Stimulated activated CD4-positive, alpha-beta T cell treated with anti-CD3 and anti-CD28 coated beads, Interleukin-1b, Interleukin-23, amount 100 ng/mL, for 4 hours (primary cell): ENCODE measurements at regions not wholly inside any gene's neighbourhood (a gene's known extent, or its start where the extent isn't known, plus 50 kb on each side); places are given as distances from the start of the nearest gene placed in this dataset.

Experiments used
- DNase-seq, 2 donors: peaks; one replicate each; pipeline ENCODE4 v3.0.0-alpha.2; 2020; ENCODE audit warnings: low read depth in 2 of 2

GRCh38 chr5:74155501-74155900 lies 485.0 kb downstream of the ENC1 start:
- DNase-seq, result no peak

GRCh38 chr5:74154526-74154925 lies 486.0 kb downstream of the ENC1 start:
- DNase-seq, result no peak

- no peak for DNase-seq
Observed at GRCh38 chr5:74153255-74153790, 487.2 kb downstream of the ENC1 start.

DNA sequence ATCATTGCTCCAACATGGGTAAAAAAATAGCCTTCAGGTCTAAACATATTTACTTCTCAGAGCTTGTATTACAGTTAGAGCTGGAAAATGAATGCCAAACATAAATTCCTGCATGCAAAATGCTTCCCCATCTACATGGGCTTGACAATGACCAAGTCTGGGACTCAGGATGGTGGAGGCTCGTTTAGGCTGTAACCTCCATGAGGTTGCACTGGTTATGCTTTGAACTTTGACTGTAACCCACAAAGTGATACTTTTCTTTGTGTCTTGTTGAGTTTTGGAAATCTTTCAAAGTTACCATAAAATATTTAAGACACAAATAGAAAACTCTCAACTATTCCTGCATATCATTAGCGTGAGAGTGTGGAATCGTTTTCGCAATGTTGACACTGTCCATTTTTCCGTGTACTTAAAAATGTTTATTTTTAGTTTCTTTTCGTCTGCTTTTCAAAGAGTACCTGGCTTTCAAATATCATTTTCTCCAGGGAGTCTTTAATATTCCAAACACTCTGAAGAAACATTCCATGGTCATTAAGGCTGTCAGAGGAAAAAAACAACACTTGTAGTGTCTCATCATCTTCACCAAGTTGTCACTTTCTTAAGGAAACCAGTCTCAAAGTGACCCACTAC lies 487.8 kb downstream of the ENC1 start:
- no peak for DNase-seq

DNA sequence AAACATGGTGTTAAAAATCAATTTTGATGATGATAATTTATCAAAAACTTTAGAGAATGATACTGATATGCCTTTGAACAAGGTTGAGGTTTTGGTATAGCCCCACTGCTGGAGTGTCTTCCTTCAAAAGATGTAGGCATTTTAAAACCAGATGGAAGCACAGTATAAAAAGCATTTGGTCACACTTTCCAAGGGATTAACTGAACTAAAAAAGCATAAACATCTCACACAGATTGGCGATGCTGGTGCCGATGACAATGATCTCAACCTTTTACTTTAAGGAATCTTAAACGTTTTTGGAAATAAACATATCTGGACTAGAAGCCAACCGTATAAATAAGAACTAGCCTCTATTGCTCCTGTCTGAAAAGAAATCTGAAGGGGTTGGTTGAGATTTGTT lies 488.4 kb downstream of the ENC1 start:
- DNase-seq, result no peak

- no peak for DNase-seq
Observed at GRCh38 chr5:74149395-74149794, 491.1 kb downstream of the ENC1 start.

GRCh38 chr5:74148321-74148720 lies 492.2 kb downstream of the ENC1 start:
- DNase-seq, result no peak

DNA sequence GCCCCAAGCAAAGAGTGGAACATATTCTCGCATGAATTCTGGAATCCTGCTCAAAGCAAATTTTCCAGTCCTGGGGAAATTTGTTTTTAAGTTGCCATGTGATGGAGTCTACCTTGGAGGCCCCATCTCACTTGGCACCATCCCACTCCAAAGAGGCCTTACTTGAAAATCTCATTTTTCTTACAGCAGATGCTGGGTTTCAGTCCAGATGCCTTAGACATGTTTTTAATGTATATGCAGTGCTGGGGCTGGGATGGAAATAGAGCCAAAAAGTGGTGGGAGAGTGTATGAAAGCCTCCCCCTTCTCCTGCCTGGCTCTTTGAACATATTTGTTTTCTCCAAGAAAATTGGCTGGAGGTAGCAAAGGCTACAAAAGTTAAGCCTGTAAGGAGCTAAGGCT lies 493.7 kb downstream of the ENC1 start:
- DNase-seq, result no peak

- no peak for DNase-seq
Observed at GRCh38 chr5:74145951-74146350, 494.6 kb downstream of the ENC1 start.

DNA sequence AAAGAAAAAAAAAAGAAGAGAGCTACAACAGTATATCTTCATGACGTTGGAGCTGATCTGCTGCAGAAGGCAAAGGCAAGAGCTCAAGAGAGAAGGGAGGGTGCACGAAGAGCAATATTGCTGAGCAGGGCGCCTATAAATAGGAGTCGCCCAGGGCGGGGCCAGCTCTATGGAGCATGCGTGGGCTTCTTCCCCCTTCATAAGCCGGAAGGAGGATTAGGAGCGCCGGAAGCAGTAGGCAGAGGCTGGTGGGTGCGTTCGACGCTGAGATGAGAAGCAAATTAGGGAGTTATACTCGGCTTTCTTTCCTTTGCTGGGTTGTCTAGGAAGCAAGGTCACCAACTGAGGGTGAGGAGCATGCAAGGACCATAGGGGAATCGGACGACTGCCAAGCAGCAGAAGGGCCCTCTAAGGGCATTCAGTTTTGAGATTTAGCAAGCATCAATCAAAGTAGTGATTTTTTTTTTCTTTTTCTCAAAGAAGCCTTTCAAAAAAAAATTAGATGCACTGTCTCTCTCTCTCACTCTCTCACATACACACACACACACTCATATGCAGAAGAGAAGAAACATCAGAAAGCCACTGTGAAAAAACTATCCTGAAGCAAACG lies 496.7 kb downstream of the ENC1 start:
- no peak for DNase-seq

DNA sequence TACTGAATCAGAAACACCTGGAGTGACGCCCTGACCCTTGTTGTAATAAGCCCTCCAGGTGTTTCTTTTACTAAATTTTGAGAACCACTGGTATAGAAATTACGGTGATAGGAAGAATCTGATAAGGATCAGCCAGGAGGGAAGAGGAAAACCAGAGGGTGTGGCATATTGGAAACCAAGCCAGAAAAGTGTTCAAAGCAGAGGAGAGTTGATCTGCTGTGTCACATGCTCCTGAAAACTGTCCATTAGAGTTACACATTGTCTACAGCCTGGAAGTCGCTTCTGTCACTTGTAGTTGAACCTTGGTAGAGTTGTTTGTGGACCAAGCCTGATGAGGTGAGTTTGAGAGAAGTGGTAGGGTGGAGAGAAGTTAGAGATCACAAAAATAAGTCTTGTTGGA lies 497.4 kb downstream of the ENC1 start:
- DNase-seq, result no peak

- no peak for DNase-seq
Observed at GRCh38 chr5:74141053-74141452, 499.5 kb downstream of the ENC1 start.

DNA sequence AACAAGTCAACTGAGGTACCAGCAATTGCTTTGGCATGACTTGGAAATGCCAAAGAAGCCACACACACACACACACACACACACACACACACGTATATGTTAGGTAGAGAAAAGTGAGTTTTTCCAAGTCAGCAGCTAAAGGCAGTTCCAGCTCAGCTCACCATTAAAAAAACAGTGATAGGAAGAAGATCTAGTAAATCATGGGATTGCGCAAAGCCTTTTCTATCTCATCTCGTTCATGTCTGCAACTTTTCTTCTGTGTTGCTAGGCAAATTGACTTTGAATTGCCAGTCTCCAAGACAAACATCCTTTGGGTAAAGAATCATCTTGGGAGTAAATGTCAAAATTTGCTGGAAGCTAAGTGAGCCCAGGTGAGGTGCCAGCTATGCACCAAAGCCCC lies 500.1 kb downstream of the ENC1 start:
- DNase-seq, result no peak

DNA sequence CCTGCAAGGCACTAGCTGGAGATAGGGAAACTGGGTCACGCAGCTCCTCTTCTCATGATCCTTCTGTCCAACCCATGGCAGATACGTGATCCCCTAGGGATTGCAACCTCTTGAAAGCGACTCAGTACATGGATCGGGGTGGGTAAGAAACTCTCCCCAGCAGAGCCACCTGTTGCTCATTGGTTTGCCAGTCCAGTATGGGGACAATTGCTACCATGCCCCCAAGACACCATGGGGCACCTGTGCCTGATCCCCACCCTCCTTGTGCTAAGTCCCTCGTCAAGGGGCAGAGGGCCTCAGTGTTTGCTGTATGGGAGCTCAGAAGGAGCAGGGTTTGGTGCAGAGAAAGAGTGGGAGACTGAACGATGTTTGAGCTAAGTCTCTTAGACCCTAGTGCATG lies 500.9 kb downstream of the ENC1 start:
- DNase-seq, result no peak

DNA sequence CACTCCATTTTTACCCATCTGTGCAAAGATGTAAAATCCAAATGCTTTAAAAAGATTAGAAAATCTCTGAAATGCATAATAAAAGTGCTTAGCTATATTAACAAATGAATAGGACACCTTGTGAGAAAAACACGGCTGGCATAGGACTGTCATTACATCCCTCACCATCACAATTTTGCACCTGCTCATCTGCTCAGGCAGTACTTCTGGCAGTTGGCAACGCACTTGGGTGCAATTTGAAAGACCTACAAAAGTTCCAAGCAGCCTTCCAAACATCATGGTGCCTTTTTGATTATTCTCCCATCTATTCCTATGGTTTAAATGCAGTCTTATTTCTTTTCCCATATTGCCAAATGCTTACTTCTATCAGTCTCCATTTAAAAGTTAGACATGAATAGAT lies 501.8 kb downstream of the ENC1 start:
- no peak for DNase-seq

- no peak for DNase-seq
Observed at GRCh38 chr5:74136276-74136825, 504.2 kb downstream of the ENC1 start.

- DNase-seq, result no peak
Observed at GRCh38 chr5:74135033-74135432, 505.5 kb downstream of the ENC1 start.

DNA sequence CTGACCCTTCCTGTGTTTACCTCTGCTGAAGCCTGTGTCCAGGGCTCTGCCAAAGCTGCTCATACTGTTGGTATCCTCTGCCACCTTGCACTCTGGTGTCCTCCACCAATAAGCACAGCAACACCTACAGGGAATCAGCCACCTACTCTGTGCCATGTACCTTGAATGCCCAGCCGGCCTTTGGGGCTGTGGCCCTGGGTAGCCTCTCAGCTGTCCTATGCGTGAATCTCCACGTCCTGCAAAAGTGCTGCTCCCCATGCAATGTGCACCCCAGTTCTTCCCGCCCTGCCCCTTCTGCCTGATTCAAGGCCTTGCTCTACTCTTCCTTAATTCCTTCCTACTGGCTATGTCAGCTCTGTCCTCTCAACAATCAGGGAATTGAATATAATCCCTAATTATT lies 506.5 kb downstream of the ARHGEF28 start:
- DNase-seq, result no peak

GRCh38 chr5:74131250-74131649 lies 505.3 kb downstream of the ARHGEF28 start:
- DNase-seq, result no peak

DNA sequence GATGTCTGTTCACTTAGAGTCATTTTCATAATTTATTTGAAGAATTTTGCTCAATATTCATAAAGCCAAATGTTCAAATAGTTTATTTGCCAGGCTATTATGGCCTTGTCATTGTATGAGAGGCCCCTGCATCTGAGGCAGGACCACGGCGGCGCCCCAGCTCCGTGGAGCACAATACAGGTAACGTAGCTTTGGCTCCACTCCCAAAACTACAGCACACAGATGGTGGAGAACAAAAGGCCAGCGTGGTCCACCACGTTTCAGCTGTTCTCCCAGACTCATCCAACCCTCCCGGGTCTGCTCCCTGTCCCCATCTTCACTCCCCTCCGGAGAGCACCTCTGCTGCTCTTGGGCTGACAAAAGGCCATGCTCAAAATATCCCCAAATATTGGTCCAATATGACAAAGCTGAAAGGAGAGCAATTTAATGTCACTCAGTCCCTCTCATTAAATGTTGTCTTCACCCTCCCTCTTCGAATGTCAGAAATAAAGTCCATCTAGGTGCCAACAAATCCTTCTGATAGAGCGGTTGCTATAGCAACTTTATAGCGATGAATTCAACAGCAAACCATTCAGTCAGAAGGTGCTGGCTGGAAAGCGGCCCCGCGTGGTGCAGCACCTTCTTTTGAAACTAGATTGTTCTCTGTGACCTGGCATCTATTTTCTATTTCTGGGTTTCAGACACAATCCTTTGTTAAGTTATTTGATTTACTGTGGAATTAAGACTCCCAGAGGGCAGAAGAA lies 504.3 kb downstream of the ARHGEF28 start:
- no peak for DNase-seq

- DNase-seq, result no peak
Observed at GRCh38 chr5:74127381-74128320, 501.7 kb downstream of the ARHGEF28 start.

- no peak for DNase-seq
Observed at GRCh38 chr5:74126294-74126693, 500.3 kb downstream of the ARHGEF28 start.
